ENCODE measurements at regions not wholly inside any gene's neighbourhood (a gene's known extent, or its start where the extent isn't known, plus 50 kb on each side); places are given as distances from the start of the nearest gene placed in this dataset.

DNA sequence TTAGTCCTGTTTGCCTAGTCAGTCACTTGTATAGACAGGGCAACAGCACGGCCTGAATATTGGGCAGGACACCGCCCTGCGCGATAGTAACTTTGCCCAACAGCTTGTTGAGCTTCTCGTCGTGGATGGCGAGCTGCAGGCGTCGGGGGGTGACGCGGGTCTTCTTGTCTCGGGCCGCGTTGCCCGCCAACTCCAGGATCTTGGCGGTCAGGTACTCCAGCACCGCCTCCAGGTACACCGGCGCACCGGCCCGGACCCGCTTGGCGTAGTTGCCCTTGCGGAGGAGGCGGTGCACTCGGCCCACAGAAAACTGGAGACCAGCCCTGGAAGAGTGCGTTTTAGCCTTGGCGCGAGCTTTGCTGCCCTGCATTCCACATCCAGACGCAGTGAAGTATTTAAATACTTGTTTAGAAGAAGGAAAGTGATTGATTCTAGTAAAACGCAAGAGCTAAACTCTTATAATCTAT lies 92.8 kb upstream of the BTN3A2 start:
- peak overlapping the region; percentile 84 for H2AFZ ChIP-seq (ENCODE audit: insufficient read depth, low read depth, low read length, poor library complexity, severe bottlenecking)
- Mint-ChIP-seq H3K27ac (no peak overlapping the region), H3K27me3 (no peaks in the 10 kb centered on the region), H3K4me1 (peaks cover 20% of the 10 kb centered on the region), H3K4me3 (no peak overlapping the region), H3K9me3 (ENCODE audit: insufficient read depth) (no peaks in the 10 kb centered on the region)
- H3K4me3 ChIP-seq (ENCODE audit: control extremely low read depth in 1 of 5, extremely low read depth in 1 of 5, insufficient read depth in 1 of 5, low read depth in 2 of 5, low read length in 4 of 5): peak overlapping the region; percentile 63 to 88 (median 75)
- peak overlapping the region; percentile 79 to 86 for H3K27ac ChIP-seq (ENCODE audit: low read length in 2 of 2)
- H3K4me1 ChIP-seq (ENCODE audit: control insufficient read depth in 2 of 2, insufficient read depth in 2 of 2, low read length in 2 of 2): peaks cover 15 to 37% of the 10 kb centered on the region in 2 donors
- no peaks in the 10 kb centered on the region for H3K79me2 ChIP-seq (ENCODE audit: control insufficient read depth, insufficient read depth, low read length)
- peak; percentile 83 for DNase-seq
- no peaks in the 10 kb centered on the region for H3K9me3 ChIP-seq (ENCODE audit: control extremely low read depth in 1 of 3, control insufficient read depth in 2 of 3, insufficient read depth in 1 of 3, low read length in 2 of 3)
- TF ChIP-seq, protein P1, sequence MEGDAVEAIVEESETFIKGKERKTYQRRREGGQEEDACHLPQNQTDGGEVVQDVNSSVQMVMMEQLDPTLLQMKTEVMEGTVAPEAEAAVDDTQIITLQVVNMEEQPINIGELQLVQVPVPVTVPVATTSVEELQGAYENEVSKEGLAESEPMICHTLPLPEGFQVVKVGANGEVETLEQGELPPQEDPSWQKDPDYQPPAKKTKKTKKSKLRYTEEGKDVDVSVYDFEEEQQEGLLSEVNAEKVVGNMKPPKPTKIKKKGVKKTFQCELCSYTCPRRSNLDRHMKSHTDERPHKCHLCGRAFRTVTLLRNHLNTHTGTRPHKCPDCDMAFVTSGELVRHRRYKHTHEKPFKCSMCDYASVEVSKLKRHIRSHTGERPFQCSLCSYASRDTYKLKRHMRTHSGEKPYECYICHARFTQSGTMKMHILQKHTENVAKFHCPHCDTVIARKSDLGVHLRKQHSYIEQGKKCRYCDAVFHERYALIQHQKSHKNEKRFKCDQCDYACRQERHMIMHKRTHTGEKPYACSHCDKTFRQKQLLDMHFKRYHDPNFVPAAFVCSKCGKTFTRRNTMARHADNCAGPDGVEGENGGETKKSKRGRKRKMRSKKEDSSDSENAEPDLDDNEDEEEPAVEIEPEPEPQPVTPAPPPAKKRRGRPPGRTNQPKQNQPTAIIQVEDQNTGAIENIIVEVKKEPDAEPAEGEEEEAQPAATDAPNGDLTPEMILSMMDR (IDR thresholded peaks at IDR 0.05): no peak
- no peak for TF ChIP-seq EZH2 (IDR thresholded peaks at IDR 0.05; ENCODE audit: borderline replicate concordance, insufficient read depth, low read depth, low read length, poor library complexity, severe bottlenecking)
- ChIA-PET POLR2A (interaction anchor here (0.6 to 6.8 kb wide), 30 partner anchors 12 to 1603 kb away, joined by 3 to 99 read pairs (median 8); partner anchors contain the start of gene HMGN4), CTCF (interaction anchor here (0.8 to 4.8 kb wide), 10 partner anchors 12 to 1623 kb away, joined by 3 to 51 read pairs (median 8); a partner anchor contains a TSS)
- H3K36me3 ChIP-seq (replicated peaks in 1 of 2; ENCODE audit: control extremely low read depth in 1 of 2, control insufficient read depth in 1 of 2, extremely low read depth in 1 of 2, insufficient read depth in 2 of 2, low read length in 1 of 2): no peaks in the 10 kb centered on the region
- intact Hi-C loops (cut with micrococcal nuclease): loop anchor here (1.0 to 10.0 kb wide), 11 partner anchors 13 to 1203 kb away; partner anchors contain the start of gene ZNF184
- WGBS (ENCODE audit: insufficient coverage): under 1% methylated on average over 29 of the region's 31 CpGs
- peak; percentile 42 for ATAC-seq (ENCODE audit: low read depth)
- H3K9ac ChIP-seq (ENCODE audit: low read length): peak overlapping the region; percentile 78
- no peaks in the 10 kb centered on the region for H4K20me1 ChIP-seq (ENCODE audit: control insufficient read depth, insufficient read depth, low read length, poor library complexity, severe bottlenecking)
- no peaks in the 10 kb centered on the region for H3K27me3 ChIP-seq (replicated peaks in 1 of 4; ENCODE audit: control extremely low read depth in 1 of 4, control insufficient read depth in 3 of 4, insufficient read depth in 4 of 4, low read length in 3 of 4)
- peak overlapping the region; percentile 86 for H3K4me2 ChIP-seq (replicated peaks; ENCODE audit: low read depth, low read length, poor library complexity, severe bottlenecking)

All from B cell (primary cell).